Esophagus squamous epithelium (tissue), 5 donors: ENCODE measurements at regions not wholly inside any gene's neighbourhood (a gene's known extent, or its start where the extent isn't known, plus 50 kb on each side); places are given as distances from the start of the nearest gene placed in this dataset.
A peak's percentile ranks its signal among the peaks of the same experiment; 100 is the strongest.
"Not testable (repeated sequence)": the region's sequence is repeated elsewhere in the genome, so short reads cannot be mapped to it uniquely, and the experiment has no call there.

Experiments
- DNase-seq: peaks from one replicate; lab custom pipeline; 2025; lab: John Stamatoyannopoulos, UW
- H3K27ac ChIP-seq, 4 donors: fragments of 200-600 bp; sonication (generic); one replicate each; pipeline ENCODE4 v1.5.1; 2016 to 2019; ENCODE audit warnings: mild to moderate bottlenecking in 1 of 4
- H3K27me3 ChIP-seq, 4 donors: fragments of 200-600 bp; sonication (generic); 1 replicate in 3 of 4; 2 replicates in 1 of 4; pipeline versions ENCODE4 v1.5.1 to v1.6.0; 2017 to 2021; ENCODE audit warnings: antibody characterized with exemption in 1 of 4
- H3K36me3 ChIP-seq, 3 donors: fragments of 200-600 bp; sonication (generic); one replicate each; pipeline ENCODE4 v1.5.1; 2016 to 2019
- H3K4me1 ChIP-seq, 3 donors: fragments of 200-600 bp; sonication (generic); one replicate each; pipeline ENCODE4 v1.5.1; 2017 to 2019
- H3K4me3 ChIP-seq, 4 donors: fragments of 200-600 bp; sonication (generic); 1 replicate in 3 of 4; 2 replicates in 1 of 4; pipeline ENCODE4 v1.5.1; 2016 to 2019; ENCODE audit warnings: mild to moderate bottlenecking in 2 of 4, moderate library complexity in 1 of 4
- H3K9me3 ChIP-seq, 3 donors: fragments of 200-600 bp; sonication (generic); one replicate each; pipeline ENCODE4 v1.5.1; 2016 to 2019
- CTCF ChIP-seq, 6 experiments: fragments of 450-650 bp in 4 of 6; fragments of 200-600 bp in 2 of 6; sonication (generic) in 2 of 6; IDR thresholded peaks; one replicate each; pipeline ENCODE4 v1.5.1; 2016 to 2019; ENCODE audit warnings: antibody characterized with exemption in 6 of 6, mild to moderate bottlenecking in 4 of 6, moderate library complexity in 4 of 6
- POLR2A ChIP-seq, 4 donors: fragments of 450-650 bp; IDR thresholded peaks; one replicate each; pipeline ENCODE4 v1.6.1; 2017; ENCODE audit warnings: antibody characterized with exemption in 4 of 4, mild to moderate bottlenecking in 4 of 4, moderate library complexity in 3 of 4
- WGBS, 2 donors: methylation state at CpG; one replicate each; pipeline ENCODE4 v1.1.5; 2018; 5-methylcytosine and 5-hydroxymethylcytosine counted together
- intact Hi-C: fragments of 100-400 bp; cut with DNase I; formaldehyde crosslinking; loops from one replicate; pipeline ENCODE4 v1.15.0; 2022
- donor health status: DM: yes; HTN: yes; CAD: no.

DNA sequence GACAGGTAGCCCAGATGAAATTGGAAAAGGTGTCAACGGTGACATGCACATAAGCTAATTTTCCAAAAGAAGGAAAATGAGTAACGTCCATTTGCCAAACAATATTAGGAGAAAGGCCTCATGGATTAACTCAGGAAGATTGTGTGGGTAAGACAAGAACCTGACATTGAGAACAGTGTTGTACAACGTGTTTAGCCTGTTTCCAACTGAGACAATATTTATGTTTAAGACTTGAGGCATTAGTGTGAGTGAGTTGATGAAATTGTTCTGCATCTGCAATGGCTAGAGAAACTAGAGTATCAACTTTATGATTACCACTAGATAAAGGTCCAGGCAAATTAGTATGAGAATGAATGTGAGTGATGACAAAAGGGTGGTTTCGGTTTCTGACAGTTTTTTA, 191.3 kb upstream of the RAI14 start:
- no peak for DNase-seq
- Histone ChIP-seq H3K4me1 (no peaks in the 10 kb centered on the region), H3K9me3 (no peaks in the 10 kb centered on the region), H3K36me3 (no peaks in the 10 kb centered on the region), H3K27ac (no peak overlapping the region), H3K27me3 (no peaks in the 10 kb centered on the region), H3K4me3 (no peak overlapping the region)
- TF ChIP-seq CTCF (IDR thresholded peaks at IDR 0.05) (no peak), POLR2A (IDR thresholded peaks at IDR 0.05) (no peak)
- intact Hi-C loops = no loop called here
- 17 to 18% methylated on average over 4 of the region's 4 CpGs for WGBS, 2 donors

DNA sequence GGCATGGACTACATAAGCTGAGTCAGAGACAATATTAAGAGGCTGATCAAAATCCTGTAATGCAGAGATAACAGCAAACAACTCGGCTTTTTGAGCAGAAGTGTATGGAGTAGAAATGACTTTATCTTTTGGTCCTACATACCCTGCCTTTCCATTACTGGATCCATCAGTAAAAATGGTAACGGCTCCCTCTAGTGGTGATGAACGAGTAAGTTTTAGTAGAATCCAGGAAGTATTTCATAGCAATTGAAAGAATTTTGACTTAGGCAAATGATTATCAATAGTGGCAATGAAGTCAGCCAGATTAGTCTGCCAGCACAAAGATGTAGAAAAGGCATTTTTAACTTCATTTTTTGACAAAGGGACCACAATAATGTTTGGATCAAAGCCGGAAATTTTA, 190.8 kb upstream of the RAI14 start:
- H3K9me3 ChIP-seq, H3K4me1 ChIP-seq, H3K27ac ChIP-seq, H3K4me3 ChIP-seq, H3K27me3 ChIP-seq, DNase-seq, H3K36me3 ChIP-seq, intact Hi-C loops: not testable (repeated sequence)
- WGBS, 2 donors = 2 to 3% methylated on average over 4 of the region's 4 CpGs
- TF ChIP-seq CTCF (IDR thresholded peaks at IDR 0.05) = peak in 2 of 6 experiments; percentile 14 to 18

DNA sequence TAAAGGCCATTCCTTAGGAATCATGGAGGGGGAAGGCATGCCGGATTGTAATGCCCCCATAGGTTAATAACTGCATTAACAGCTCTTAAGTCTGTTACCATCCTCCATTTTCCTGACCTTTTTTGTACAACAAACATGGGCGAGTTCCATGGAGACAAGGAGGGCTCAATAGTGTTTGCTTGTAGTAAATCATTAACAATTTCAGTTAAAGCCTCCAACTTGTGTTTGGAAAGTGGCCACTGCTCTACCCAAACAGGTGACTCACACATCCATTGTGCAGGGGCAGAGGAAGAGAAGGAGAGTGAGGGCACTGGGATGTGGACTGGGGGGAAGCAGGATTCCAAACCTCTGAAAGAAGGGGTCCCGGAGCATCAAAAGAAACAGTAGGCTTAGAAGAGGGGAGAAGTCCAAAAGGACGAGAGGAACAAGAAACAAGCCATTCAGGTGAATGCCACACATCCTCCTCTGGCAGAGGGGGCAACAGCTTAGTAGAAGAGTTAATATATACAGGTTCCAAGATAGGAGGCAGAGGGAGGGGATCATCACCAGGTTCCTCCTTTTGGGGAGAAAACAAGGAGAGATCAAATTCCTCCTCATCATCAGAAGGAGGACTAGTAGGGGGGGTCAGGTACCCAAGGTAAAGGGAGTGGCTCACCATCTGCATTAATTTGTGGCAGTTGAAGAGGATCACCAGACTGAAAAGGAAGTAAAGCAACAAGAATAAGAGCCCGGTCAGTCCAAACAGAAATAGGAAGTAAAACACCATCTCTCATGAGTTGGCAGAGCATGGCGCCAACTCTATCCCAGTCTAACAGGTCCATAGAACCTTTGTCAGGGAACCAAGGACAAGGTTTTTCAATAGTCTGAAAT, 189.4 kb upstream of the RAI14 start:
- H3K9me3 ChIP-seq, H3K27me3 ChIP-seq, DNase-seq, H3K4me1 ChIP-seq, H3K36me3 ChIP-seq, H3K27ac ChIP-seq, H3K4me3 ChIP-seq, intact Hi-C loops: not testable (repeated sequence)
- WGBS, 2 donors = 40 to 53% methylated on average over 6 of the region's 6 CpGs

GRCh38 chr5:34467436-34467835, 188.7 kb upstream of the RAI14 start:
- Histone ChIP-seq H3K4me1 (no peaks in the 10 kb centered on the region), H3K9me3 (no peaks in the 10 kb centered on the region), H3K27me3 (no peaks in the 10 kb centered on the region), H3K27ac (no peak overlapping the region), H3K36me3 (no peaks in the 10 kb centered on the region), H3K4me3 (no peak overlapping the region)
- DNase-seq = no peak
- intact Hi-C loops = no loop called here
- 78 to 81% methylated on average over 8 of the region's 8 CpGs for WGBS, 2 donors
- TF ChIP-seq CTCF (IDR thresholded peaks at IDR 0.05) = no peak
- no peak for TF ChIP-seq POLR2A (IDR thresholded peaks at IDR 0.05)

DNA sequence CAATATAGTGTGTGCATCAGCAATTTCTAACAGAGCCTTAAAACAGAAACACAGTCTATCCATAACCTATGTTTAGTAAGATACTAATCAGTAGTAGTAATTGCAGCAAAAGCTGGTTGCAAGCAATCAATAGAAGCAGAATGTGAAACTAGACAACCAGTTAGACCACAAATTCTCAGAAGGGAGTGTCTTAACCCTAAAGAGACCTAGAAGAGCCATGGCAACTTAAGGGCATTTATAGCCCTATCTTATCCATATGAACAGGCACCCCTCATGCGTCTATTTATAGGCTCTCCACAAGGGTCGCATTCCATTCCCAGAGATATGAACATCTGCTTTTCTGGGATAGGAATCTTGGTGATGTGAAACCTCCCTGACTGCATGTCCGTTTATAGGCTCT, 188.1 kb upstream of the RAI14 start:
- H3K36me3 ChIP-seq, H3K4me1 ChIP-seq, intact Hi-C loops, H3K9me3 ChIP-seq, H3K27ac ChIP-seq, H3K4me3 ChIP-seq, H3K27me3 ChIP-seq, DNase-seq: not testable (repeated sequence)
- 58 to 71% methylated on average over 3 of the region's 3 CpGs for whole genome bisulfite sequencing, 2 donors

DNA sequence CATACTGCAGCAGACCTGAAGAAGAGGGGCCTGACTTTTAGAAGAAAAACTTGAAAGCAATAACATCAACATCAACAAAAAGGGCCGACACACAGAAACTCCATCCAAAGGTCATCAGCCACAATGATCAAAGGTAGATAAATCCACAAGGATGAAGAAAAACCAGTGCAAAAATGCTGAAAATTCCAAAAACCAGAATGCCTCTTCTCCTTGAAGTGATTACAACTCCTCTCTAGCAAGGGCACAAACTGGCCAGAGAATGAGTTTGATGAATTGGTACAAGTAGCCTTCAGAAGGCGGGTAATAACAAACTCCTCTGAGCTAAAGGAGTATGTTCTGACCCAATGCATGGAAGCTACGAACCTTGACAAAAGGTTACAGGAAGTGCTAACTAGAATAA, 186.2 kb upstream of the RAI14 start:
- Histone ChIP-seq H3K4me1 (peaks cover 0 to 6% (median 0%) of the 10 kb centered on the region in 3 donors), H3K27ac (no peak overlapping the region), H3K36me3 (no peaks in the 10 kb centered on the region), H3K4me3 (no peak overlapping the region), H3K27me3 (no peaks in the 10 kb centered on the region), H3K9me3 (no peaks in the 10 kb centered on the region)
- no peak for DNase-seq
- TF ChIP-seq CTCF (IDR thresholded peaks at IDR 0.05) (no peak), POLR2A (IDR thresholded peaks at IDR 0.05) (no peak)
- WGBS, 2 donors = 76 to 78% methylated on average over 3 of the region's 3 CpGs
- intact Hi-C loops = no loop called here
